Activated CD4-positive, alpha-beta T cell treated with anti-CD3 and anti-CD28 coated beads, Interleukin-2, amount 10 ng/mL, durations not matched to agents 24 days and 14 days (primary cell): ENCODE measurements at regions not wholly inside any gene's neighbourhood (a gene's known extent, or its start where the extent isn't known, plus 50 kb on each side); places are given as distances from the start of the nearest gene placed in this dataset.
"Not testable (repeated sequence)": the region's sequence is repeated elsewhere in the genome, so short reads cannot be mapped to it uniquely, and the experiment has no call there.

ENCODE experiments used
- DNase-seq: peaks from one replicate; pipeline ENCODE4 v3.0.0; 2022
- H3K27ac Mint-ChIP-seq: one replicate; pipeline ENCODE4 v1.8.0; 2022; ENCODE audit warnings: mild to moderate bottlenecking, mixed read lengths
- H3K27me3 Mint-ChIP-seq: one replicate; pipeline ENCODE4 v1.8.0; 2022; ENCODE audit warnings: mixed read lengths
- H3K36me3 Mint-ChIP-seq: one replicate; pipeline ENCODE4 v1.8.0; 2022; ENCODE audit warnings: low read depth, mild to moderate bottlenecking, mixed read lengths
- H3K4me1 Mint-ChIP-seq: one replicate; pipeline ENCODE4 v1.8.0; 2021; ENCODE audit warnings: mixed read lengths
- H3K4me3 Mint-ChIP-seq: one replicate; pipeline ENCODE4 v1.8.0; 2022; ENCODE audit warnings: mild to moderate bottlenecking, moderate library complexity, mixed read lengths
- H3K9me3 Mint-ChIP-seq: one replicate; pipeline ENCODE4 v1.8.0; 2021; ENCODE audit warnings: mixed read lengths
- intact Hi-C: fragments of 100-400 bp; cut with micrococcal nuclease; formaldehyde crosslinking; loops from one replicate; pipeline ENCODE4 v1.15.1; 2023

GRCh38 chr2:180554330-180554729 is 426.1 kb upstream of the UBE2E3 start:
- intact Hi-C loops, result no loop called here
- no peaks in the 10 kb centered on the region for H3K36me3 Mint-ChIP-seq
- DNase-seq, result no peak
- no peaks in the 10 kb centered on the region for H3K9me3 Mint-ChIP-seq
- no peak overlapping the region for H3K27ac Mint-ChIP-seq
- H3K27me3 Mint-ChIP-seq, result no peaks in the 10 kb centered on the region
- no peak overlapping the region for H3K4me3 Mint-ChIP-seq
- no peaks in the 10 kb centered on the region for H3K4me1 Mint-ChIP-seq

DNA sequence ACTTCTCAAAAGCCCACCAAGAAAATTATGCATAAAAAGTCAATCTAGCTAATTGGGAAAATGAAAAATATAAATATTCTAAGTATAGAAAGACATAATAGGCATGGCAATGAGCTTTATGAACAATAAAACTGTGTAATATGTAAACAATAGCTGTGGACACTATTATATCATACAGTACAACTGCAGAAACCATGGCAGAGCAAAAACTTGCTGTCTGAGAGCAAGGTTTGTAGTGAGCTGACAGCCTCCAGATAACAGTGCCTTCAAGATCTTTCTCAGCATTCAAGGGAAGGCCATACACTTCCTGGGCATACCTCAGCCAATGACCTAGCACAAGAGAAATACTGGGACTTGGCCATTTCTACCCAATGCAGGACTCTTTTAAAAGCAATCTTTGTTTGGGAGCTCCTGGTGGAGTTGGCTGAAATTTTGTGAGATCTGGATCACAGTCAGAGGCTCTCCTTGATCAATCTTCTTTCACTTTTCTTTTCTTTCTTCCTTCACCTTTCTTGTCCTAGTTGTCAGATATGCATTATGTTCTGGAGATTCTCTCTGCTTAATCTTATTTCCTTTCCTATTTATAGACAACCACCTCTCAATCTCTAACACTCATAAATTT is 427.2 kb upstream of the UBE2E3 start:
- no peak for DNase-seq
- Mint-ChIP-seq H3K36me3 (no peaks in the 10 kb centered on the region), H3K4me3 (no peak overlapping the region), H3K27me3 (no peaks in the 10 kb centered on the region), H3K4me1 (no peaks in the 10 kb centered on the region), H3K27ac (no peak overlapping the region), H3K9me3 (no peaks in the 10 kb centered on the region)
- intact Hi-C loops, result no loop called here

DNA sequence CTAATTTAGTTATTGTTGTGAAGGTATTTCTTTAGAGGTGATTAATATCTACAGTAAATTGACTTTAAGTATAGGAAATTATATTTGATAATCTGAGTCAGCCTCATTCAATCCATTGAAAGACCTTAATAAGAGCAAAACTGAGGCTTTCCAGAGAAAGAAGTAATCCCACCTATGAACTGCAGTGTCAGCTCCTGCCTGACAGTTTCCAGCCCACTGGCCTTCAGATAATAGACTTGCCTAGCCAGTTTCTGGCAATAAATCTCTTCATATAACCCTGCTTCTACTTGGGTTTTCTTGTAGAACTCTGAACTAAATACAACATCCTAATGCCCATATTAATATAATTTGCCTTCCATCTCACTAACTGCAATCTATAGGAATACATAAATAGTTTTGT is 437.9 kb upstream of the UBE2E3 start:
- Mint-ChIP-seq H3K27ac (no peak overlapping the region), H3K9me3 (no peaks in the 10 kb centered on the region), H3K4me1 (no peaks in the 10 kb centered on the region), H3K27me3 (no peaks in the 10 kb centered on the region), H3K4me3 (no peak overlapping the region), H3K36me3 (no peaks in the 10 kb centered on the region)
- intact Hi-C loops, result no loop called here
- DNase-seq, result no peak

GRCh38 chr2:180540761-180541160 is 439.6 kb upstream of the UBE2E3 start:
- Mint-ChIP-seq H3K27me3 (no peaks in the 10 kb centered on the region), H3K9me3 (no peaks in the 10 kb centered on the region), H3K27ac (no peak overlapping the region), H3K4me3 (no peak overlapping the region), H3K36me3 (no peaks in the 10 kb centered on the region), H3K4me1 (no peaks in the 10 kb centered on the region)
- intact Hi-C loops, result no loop called here
- no peak for DNase-seq

- H3K36me3 Mint-ChIP-seq, result no peaks in the 10 kb centered on the region
- H3K9me3 Mint-ChIP-seq, result no peaks in the 10 kb centered on the region
- H3K27me3 Mint-ChIP-seq, result no peaks in the 10 kb centered on the region
- no peak overlapping the region for H3K4me3 Mint-ChIP-seq
- no peak for DNase-seq
- no peaks in the 10 kb centered on the region for H3K4me1 Mint-ChIP-seq
- no peak overlapping the region for H3K27ac Mint-ChIP-seq
- intact Hi-C loops, result no loop called here
These were observed 440.9 kb upstream of the UBE2E3 start for GRCh38 chr2:180539541-180539940.

DNA sequence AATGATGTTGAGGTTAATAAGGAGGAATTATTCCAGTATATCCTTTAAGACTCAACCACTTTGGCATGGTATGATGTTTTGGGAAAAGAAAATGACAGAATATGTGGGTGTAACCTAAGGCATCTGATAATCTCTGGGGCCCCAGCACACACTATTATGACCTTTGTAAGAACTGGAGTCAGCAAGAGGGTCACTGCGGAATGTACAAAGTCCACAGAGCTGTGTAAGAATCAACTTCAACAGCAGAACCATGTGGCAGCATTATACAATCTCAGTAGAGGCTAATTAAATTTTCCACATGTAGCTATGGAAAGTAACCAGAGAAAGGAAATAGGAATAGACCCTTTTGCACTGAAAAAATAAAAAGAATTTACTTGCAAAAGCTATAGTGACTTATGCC is 445.1 kb upstream of the UBE2E3 start:
- intact Hi-C loops, result no loop called here
- DNase-seq, result no peak
- no peaks in the 10 kb centered on the region for H3K9me3 Mint-ChIP-seq
- no peaks in the 10 kb centered on the region for H3K27me3 Mint-ChIP-seq
- H3K36me3 Mint-ChIP-seq, result no peaks in the 10 kb centered on the region
- H3K27ac Mint-ChIP-seq, result no peak overlapping the region
- no peak overlapping the region for H3K4me3 Mint-ChIP-seq
- no peaks in the 10 kb centered on the region for H3K4me1 Mint-ChIP-seq

DNA sequence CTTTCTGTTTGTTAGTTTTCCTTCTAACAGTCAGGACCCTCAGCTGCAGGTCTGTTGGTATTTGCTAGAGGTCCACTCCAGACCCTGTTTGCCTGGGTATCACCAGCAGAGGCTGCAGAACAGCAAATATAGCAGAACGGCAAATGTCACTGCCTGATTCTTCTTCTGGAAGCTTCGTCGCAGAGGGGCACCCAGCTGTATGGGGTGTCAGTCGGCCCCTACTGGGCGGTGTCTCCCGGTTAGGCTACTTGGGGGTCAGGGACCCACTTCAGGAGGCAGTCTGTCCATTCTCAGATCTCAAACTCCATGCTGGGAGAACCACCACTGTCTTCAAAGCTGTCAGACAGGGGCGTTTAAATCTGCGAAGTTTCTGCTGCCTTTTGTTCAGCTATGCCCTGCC is 448.6 kb upstream of the UBE2E3 start:
- DNase-seq, H3K36me3 Mint-ChIP-seq, H3K27me3 Mint-ChIP-seq, intact Hi-C loops, H3K4me3 Mint-ChIP-seq, H3K9me3 Mint-ChIP-seq, H3K27ac Mint-ChIP-seq, H3K4me1 Mint-ChIP-seq: not testable (repeated sequence)

DNA sequence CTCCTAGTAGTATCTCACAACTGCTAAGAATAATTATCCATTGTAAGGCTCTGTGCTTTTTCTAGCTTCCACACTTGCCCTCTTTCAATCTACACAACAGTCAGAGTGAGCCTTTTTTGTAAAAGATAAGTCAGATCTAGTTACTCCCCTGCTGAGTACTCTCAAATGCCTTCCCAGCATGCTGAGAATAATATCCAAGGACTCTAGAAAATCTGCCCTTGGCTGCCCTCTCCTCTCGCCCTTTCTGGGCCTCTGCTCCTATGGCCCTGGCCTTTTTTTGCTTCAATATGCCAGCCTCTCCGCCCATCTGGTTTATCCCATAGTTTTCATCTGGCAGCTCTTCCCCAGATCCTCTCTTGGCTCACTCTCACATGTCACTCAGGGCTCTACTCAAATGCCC is 455.9 kb upstream of the UBE2E3 start:
- no peak overlapping the region for H3K4me3 Mint-ChIP-seq
- no peaks in the 10 kb centered on the region for H3K27me3 Mint-ChIP-seq
- H3K4me1 Mint-ChIP-seq, result no peaks in the 10 kb centered on the region
- no peaks in the 10 kb centered on the region for H3K9me3 Mint-ChIP-seq
- H3K27ac Mint-ChIP-seq, result no peak overlapping the region
- no peaks in the 10 kb centered on the region for H3K36me3 Mint-ChIP-seq
- DNase-seq, result no peak
- intact Hi-C loops, result no loop called here

GRCh38 chr2:180523621-180524340 is 456.6 kb upstream of the UBE2E3 start:
- Mint-ChIP-seq H3K36me3 (no peaks in the 10 kb centered on the region), H3K9me3 (no peaks in the 10 kb centered on the region), H3K27ac (no peak overlapping the region), H3K4me1 (no peaks in the 10 kb centered on the region), H3K27me3 (no peaks in the 10 kb centered on the region), H3K4me3 (no peak overlapping the region)
- intact Hi-C loops, result no loop called here
- no peak for DNase-seq

DNA sequence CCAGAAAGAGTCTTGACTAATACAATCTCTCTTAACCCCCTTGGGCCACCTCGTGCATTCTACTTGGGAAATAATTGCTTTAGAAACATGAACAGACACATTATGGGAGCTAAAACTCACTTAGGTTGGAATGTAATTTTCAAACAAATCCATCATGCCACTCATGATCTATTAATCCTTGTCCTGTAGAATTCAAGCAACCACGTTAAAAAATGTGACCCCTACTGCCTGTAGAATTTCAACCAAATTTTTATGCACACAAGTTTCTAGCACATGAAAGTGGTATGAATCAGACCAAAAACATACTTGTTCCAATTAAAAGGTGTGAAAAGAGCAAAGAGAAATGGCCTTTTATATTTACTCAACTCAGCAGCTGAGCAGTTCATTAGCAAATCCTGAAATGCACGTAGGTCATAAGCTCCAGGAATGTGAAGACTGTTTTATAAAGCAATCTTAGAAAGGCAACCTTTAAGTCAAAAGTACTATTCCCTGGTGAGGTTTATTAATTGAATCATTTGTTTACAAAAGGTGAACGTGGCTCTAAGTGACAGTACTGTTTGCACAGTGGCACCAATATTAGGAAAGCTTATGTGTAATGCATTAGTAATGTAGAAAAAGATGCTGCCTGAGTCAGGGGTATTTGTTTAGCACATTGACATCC is 459.4 kb upstream of the UBE2E3 start:
- no peak for DNase-seq
- intact Hi-C loops, result no loop called here
- no peak overlapping the region for H3K27ac Mint-ChIP-seq
- H3K4me3 Mint-ChIP-seq, result no peak overlapping the region
- H3K4me1 Mint-ChIP-seq, result no peaks in the 10 kb centered on the region
- H3K36me3 Mint-ChIP-seq, result no peaks in the 10 kb centered on the region
- H3K9me3 Mint-ChIP-seq, result no peaks in the 10 kb centered on the region
- H3K27me3 Mint-ChIP-seq, result no peaks in the 10 kb centered on the region

DNA sequence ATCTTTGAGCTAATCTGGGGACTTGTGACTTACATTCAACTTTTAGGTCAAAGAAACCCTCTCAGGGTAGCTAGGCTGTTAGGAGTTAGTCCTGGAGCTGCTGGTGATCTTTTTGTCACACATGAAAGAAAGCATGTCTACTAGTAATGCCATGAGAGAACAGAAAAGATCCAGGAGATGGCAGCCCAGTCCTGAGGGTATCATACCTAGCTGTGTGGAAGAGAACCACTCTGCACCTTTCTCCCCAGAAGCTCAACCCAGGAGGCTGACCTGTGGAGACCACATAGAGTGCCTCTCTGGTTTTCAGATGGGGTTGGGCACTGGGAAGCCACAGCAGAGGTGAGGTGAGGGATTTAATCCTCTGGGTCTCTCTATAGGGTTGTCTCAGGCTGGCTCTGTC is 460.2 kb upstream of the UBE2E3 start:
- no peak overlapping the region for H3K4me3 Mint-ChIP-seq
- DNase-seq, result no peak
- no peaks in the 10 kb centered on the region for H3K4me1 Mint-ChIP-seq
- no peaks in the 10 kb centered on the region for H3K9me3 Mint-ChIP-seq
- intact Hi-C loops, result no loop called here
- no peaks in the 10 kb centered on the region for H3K36me3 Mint-ChIP-seq
- H3K27ac Mint-ChIP-seq, result no peak overlapping the region
- H3K27me3 Mint-ChIP-seq, result no peaks in the 10 kb centered on the region

- intact Hi-C loops, result no loop called here
- no peak for DNase-seq
- H3K9me3 Mint-ChIP-seq, result no peaks in the 10 kb centered on the region
- H3K36me3 Mint-ChIP-seq, result no peaks in the 10 kb centered on the region
- H3K27ac Mint-ChIP-seq, result no peak overlapping the region
- no peaks in the 10 kb centered on the region for H3K4me1 Mint-ChIP-seq
- H3K4me3 Mint-ChIP-seq, result no peak overlapping the region
- H3K27me3 Mint-ChIP-seq, result no peaks in the 10 kb centered on the region
These were observed 461.1 kb upstream of the UBE2E3 start for GRCh38 chr2:180519276-180519675.

GRCh38 chr2:180516232-180516631 is 464.2 kb upstream of the UBE2E3 start:
- H3K4me1 Mint-ChIP-seq, result no peaks in the 10 kb centered on the region
- intact Hi-C loops, result no loop called here
- no peaks in the 10 kb centered on the region for H3K9me3 Mint-ChIP-seq
- no peak for DNase-seq
- H3K27ac Mint-ChIP-seq, result no peak overlapping the region
- no peaks in the 10 kb centered on the region for H3K36me3 Mint-ChIP-seq
- no peaks in the 10 kb centered on the region for H3K27me3 Mint-ChIP-seq
- no peak overlapping the region for H3K4me3 Mint-ChIP-seq

GRCh38 chr2:180513389-180513788 is 467.0 kb upstream of the UBE2E3 start:
- no peaks in the 10 kb centered on the region for H3K36me3 Mint-ChIP-seq
- H3K4me3 Mint-ChIP-seq, result no peak overlapping the region
- no peaks in the 10 kb centered on the region for H3K4me1 Mint-ChIP-seq
- H3K27me3 Mint-ChIP-seq, result no peaks in the 10 kb centered on the region
- DNase-seq, result no peak
- intact Hi-C loops, result no loop called here
- no peaks in the 10 kb centered on the region for H3K9me3 Mint-ChIP-seq
- H3K27ac Mint-ChIP-seq, result no peak overlapping the region
